Gastrocnemius medialis (tissue), 4 donors: ENCODE measurements at regions not wholly inside any gene's neighbourhood (a gene's known extent, or its start where the extent isn't known, plus 50 kb on each side); places are given as distances from the start of the nearest gene placed in this dataset.

ENCODE experiments used
- ATAC-seq, 2 donors: fragments of 150-250 bp; one replicate each; pipeline ENCODE4 v1.9.1; 2016
- DNase-seq, 2 donors: peaks; one replicate each; pipeline ENCODE4 v3.0.0-alpha.2; 2019
- H3K27ac ChIP-seq, 4 donors: fragments of 200-600 bp; sonication (generic); 1 replicate in 1 of 4; 2 replicates in 3 of 4; pipeline ENCODE4 v1.5.1; 2016 to 2018; ENCODE audit warnings: mild to moderate bottlenecking in 2 of 4, moderate library complexity in 1 of 4
- H3K27me3 ChIP-seq, 3 donors: fragments of 200-600 bp; sonication (generic) in 2 of 3; 1 replicate in 1 of 3; 2 replicates in 2 of 3; pipeline versions ENCODE4 v1.5.1 to v1.6.0; 2016 to 2019; ENCODE audit warnings: mild to moderate bottlenecking in 1 of 3, moderate library complexity in 1 of 3
- H3K36me3 ChIP-seq, 2 donors: fragments of 200-600 bp; sonication (generic) in 1 of 2; one replicate each; pipeline ENCODE4 v1.5.1; 2017 to 2018
- H3K4me1 ChIP-seq, 2 donors: fragments of 200-600 bp; sonication (generic) in 1 of 2; one replicate each; pipeline ENCODE4 v1.5.1; 2016 to 2017; ENCODE audit warnings: mild to moderate bottlenecking in 2 of 2
- H3K4me3 ChIP-seq, 4 donors: fragments of 200-600 bp; sonication (generic) in 3 of 4; 1 replicate in 1 of 4; 2 replicates in 3 of 4; pipeline ENCODE4 v1.5.1; 2016 to 2019; ENCODE audit warnings: mild to moderate bottlenecking in 2 of 4
- H3K9me3 ChIP-seq, 3 donors: fragments of 200-600 bp; sonication (generic) in 2 of 3; 1 replicate in 1 of 3; 2 replicates in 2 of 3; pipeline ENCODE4 v1.5.1; 2016 to 2019
- POLR2A ChIP-seq, 2 donors: fragments of 450-650 bp; IDR thresholded peaks; one replicate each; pipeline ENCODE4 v1.6.1; 2017; ENCODE audit warnings: antibody characterized with exemption in 2 of 2, mild to moderate bottlenecking in 2 of 2, moderate library complexity in 2 of 2
- in situ Hi-C, 4 donors: fragments of 200-750 bp; cut with MboI; loops; one replicate each; pipeline versions ENCODE4 v1.15.0 to v1.8.0; 2017; ENCODE audit warnings: low sequenced_read_pairs in 4 of 4
- intact Hi-C: fragments of 100-400 bp; cut with DNase I; formaldehyde crosslinking; loops from one replicate; pipeline ENCODE4 v1.15.1; 2023; ENCODE audit warnings: low total_unique reads
- TF ChIP-seq, protein P1 (sequence below), 5 experiments: fragments of 450-650 bp in 3 of 5; fragments of 200-600 bp in 2 of 5; sonication (generic) in 2 of 5; IDR thresholded peaks in 4 of 5; conservative IDR thresholded peaks in 1 of 5; 1 replicate in 4 of 5; 2 replicates in 1 of 5; pipeline ENCODE4 v1.5.1; 2016 to 2019; ENCODE audit warnings: antibody characterized with exemption in 5 of 5, mild to moderate bottlenecking in 3 of 5, moderate library complexity in 3 of 5

DNA sequence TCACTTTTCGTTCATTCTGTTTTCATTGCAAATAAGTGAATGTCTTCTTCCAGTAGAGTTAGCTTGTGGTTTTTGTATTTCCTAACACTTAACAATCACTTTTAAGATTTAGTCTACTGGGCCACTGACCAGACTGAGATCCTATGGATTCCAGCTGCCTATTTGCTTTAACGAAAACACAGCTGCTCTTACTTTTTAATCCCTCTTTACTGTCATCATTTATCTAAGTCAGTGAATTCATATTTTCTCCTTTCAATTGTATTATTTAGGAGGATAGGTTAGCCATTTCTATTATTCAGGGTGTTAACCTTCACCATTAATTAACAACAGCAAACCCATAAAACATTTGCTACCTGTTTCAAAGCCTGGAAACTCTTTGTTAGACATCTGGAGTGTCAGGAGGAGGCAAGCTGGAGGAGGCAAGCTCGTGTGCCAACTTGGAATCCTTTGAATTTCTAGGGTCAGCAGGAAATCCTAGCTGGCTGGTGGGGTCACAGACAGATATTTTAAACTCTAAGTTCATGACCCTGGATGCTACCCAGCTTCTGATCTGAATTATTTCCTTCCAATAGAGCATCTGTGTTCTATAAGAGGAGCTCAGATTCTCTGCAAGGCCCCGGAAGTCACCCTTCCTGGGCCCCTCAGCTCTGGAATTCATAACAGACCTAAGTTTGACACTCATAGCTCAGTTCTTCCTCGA is 385.3 kb downstream of the RBM43 start:
- DNase-seq (no peak), ATAC-seq (no peak)
- Histone ChIP-seq H3K27me3 (no peaks in the 10 kb centered on the region), H3K36me3 (no peaks in the 10 kb centered on the region), H3K4me3 (no peak overlapping the region), H3K4me1 (no peaks in the 10 kb centered on the region), H3K9me3 (no peaks in the 10 kb centered on the region), H3K27ac (no peak overlapping the region)
- intact Hi-C loops (no loop called here), in situ Hi-C loops (no loop called here)
- TF ChIP-seq POLR2A (IDR thresholded peaks at IDR 0.05): no peak
- TF ChIP-seq, protein P1, sequence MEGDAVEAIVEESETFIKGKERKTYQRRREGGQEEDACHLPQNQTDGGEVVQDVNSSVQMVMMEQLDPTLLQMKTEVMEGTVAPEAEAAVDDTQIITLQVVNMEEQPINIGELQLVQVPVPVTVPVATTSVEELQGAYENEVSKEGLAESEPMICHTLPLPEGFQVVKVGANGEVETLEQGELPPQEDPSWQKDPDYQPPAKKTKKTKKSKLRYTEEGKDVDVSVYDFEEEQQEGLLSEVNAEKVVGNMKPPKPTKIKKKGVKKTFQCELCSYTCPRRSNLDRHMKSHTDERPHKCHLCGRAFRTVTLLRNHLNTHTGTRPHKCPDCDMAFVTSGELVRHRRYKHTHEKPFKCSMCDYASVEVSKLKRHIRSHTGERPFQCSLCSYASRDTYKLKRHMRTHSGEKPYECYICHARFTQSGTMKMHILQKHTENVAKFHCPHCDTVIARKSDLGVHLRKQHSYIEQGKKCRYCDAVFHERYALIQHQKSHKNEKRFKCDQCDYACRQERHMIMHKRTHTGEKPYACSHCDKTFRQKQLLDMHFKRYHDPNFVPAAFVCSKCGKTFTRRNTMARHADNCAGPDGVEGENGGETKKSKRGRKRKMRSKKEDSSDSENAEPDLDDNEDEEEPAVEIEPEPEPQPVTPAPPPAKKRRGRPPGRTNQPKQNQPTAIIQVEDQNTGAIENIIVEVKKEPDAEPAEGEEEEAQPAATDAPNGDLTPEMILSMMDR (IDR thresholded peaks at IDR 0.05 in 4 of 5, conservative IDR thresholded peaks at IDR 0.05 in 1 of 5): no peak

DNA sequence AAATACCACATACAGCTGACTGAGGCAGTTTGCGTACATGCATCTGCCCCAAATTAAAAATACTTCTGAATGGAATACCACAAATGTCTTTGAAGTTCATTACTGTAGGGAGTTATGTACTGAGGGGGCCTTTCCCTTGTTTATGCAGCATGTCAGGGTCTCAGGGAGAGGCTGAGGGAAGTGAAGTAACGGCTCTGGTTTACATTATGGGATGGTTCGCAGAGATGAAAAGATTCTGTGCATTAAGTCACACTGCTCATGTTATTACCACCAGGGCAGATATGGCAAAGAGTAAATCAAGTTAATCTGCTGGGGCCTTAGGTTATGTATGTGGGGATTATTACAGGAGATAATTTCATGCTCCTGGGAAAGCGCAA is 385.9 kb upstream of the RND3 start:
- DNase-seq (no peak), ATAC-seq (no peak)
- H3K4me3 ChIP-seq: no peak overlapping the region
- H3K27me3 ChIP-seq: no peaks in the 10 kb centered on the region
- no peaks in the 10 kb centered on the region for H3K36me3 ChIP-seq
- H3K9me3 ChIP-seq: no peaks in the 10 kb centered on the region
- in situ Hi-C loops: no loop called here
- TF ChIP-seq, protein P1 (IDR thresholded peaks at IDR 0.05 in 4 of 5, conservative IDR thresholded peaks at IDR 0.05 in 1 of 5): no peak
- TF ChIP-seq POLR2A (IDR thresholded peaks at IDR 0.05): no peak
- no peak overlapping the region for H3K27ac ChIP-seq
- intact Hi-C loops: no loop called here
- H3K4me1 ChIP-seq: no peaks in the 10 kb centered on the region

DNA sequence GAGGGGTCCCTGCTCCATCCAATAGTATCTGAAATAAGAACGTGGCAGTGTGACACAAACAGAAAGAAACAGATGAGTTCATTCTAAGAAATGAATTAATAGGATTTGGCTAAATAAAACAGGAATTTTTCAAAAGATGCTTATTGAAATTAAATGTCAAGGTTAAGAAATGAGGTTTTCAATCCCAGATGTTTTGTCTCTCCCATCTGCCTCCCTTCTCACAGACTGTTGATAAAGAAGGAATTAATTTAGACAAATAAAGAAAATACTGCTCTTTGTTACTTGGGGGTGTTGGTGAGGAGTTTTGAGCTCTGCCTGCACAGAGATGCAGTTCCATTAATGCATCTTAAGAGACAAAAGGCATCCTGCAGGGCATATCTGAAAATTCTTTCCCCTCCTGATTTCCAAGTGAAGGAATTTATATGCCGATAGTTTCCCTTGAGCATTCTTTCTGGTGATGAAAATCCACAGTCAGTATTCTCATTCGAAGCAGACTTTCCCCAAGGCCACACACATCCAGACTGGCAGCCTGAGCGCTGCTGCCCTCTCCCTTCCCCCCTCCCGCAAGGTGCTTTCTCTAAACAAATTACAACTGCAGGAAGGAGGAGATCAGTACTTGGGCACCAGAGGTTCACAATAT is 385.4 kb upstream of the RND3 start:
- DNase-seq (no peak), ATAC-seq (no peak)
- no peak overlapping the region for H3K4me3 ChIP-seq
- no peaks in the 10 kb centered on the region for H3K9me3 ChIP-seq
- intact Hi-C loops (no loop called here), in situ Hi-C loops (no loop called here)
- H3K27ac ChIP-seq: no peak overlapping the region
- H3K4me1 ChIP-seq: no peaks in the 10 kb centered on the region
- TF ChIP-seq POLR2A (IDR thresholded peaks at IDR 0.05): no peak
- TF ChIP-seq, protein P1 (IDR thresholded peaks at IDR 0.05 in 4 of 5, conservative IDR thresholded peaks at IDR 0.05 in 1 of 5): no peak
- H3K27me3 ChIP-seq: no peaks in the 10 kb centered on the region
- no peaks in the 10 kb centered on the region for H3K36me3 ChIP-seq

DNA sequence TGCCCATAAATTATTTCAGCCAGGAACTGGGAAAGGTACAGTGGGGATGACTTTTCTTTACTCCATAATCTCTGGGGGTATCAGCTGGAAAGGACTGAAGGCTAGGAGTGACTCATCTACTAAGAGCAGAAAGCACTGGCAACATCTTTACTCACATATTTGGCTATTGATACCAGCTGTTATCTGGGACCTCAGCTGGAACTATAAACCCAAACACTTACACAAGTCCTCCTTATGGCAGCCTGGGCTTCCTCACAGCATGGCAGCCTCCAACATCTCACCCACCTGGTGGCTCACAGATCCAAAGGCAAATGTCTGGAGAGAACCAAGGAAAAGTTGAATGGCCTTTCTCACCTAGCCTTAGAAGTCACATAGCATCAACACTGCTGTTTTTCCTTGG is 379.0 kb upstream of the RND3 start:
- no peak for DNase-seq
- no peak for ATAC-seq

More for the DNA sequence above, 379.0 kb upstream of the RND3 start:
- no peak overlapping the region for H3K27ac ChIP-seq
- TF ChIP-seq POLR2A (IDR thresholded peaks at IDR 0.05): no peak
- TF ChIP-seq, protein P1 (IDR thresholded peaks at IDR 0.05 in 4 of 5, conservative IDR thresholded peaks at IDR 0.05 in 1 of 5): no peak
- H3K27me3 ChIP-seq: no peaks in the 10 kb centered on the region
- no peaks in the 10 kb centered on the region for H3K36me3 ChIP-seq
- no peak overlapping the region for H3K4me3 ChIP-seq
- no peaks in the 10 kb centered on the region for H3K9me3 ChIP-seq
- in situ Hi-C loops: no loop called here
- intact Hi-C loops: no loop called here
- no peaks in the 10 kb centered on the region for H3K4me1 ChIP-seq
